Liver (tissue), 8 donors: ENCODE measurements at regions not wholly inside any gene's neighbourhood (a gene's known extent, or its start where the extent isn't known, plus 50 kb on each side); places are given as distances from the start of the nearest gene placed in this dataset.

ENCODE experiments used
- DNase-seq: peaks from one replicate; pipeline ENCODE4 v3.0.0-alpha.2; 2017; ENCODE audit warnings: low spot score
- H3K27ac ChIP-seq, 2 donors: one replicate each; pipeline ENCODE4 v1.7.0; 2013; ENCODE audit warnings: inconsistent platforms in 2 of 2, low read length in 2 of 2, control low read depth in 1 of 2, low read depth in 1 of 2, mild to moderate bottlenecking in 1 of 2
- H3K27me3 ChIP-seq, 4 donors: one replicate each; pipeline versions ENCODE4 v1.6.1 to v1.7.0; 2013; ENCODE audit warnings: low read length in 3 of 4, inconsistent platforms in 1 of 4, mild to moderate bottlenecking in 1 of 4, moderate library complexity in 1 of 4; ENCODE audit not compliant: control insufficient read depth in 4 of 4, insufficient read depth in 4 of 4
- H3K36me3 ChIP-seq, 4 donors: one replicate each; pipeline versions ENCODE4 v1.6.1 to v1.7.0; 2013; ENCODE audit warnings: low read length in 3 of 4, mild to moderate bottlenecking in 3 of 4, low read depth in 1 of 4, moderate library complexity in 1 of 4; ENCODE audit not compliant: control insufficient read depth in 4 of 4, insufficient read depth in 3 of 4
- H3K4me1 ChIP-seq, 4 donors: one replicate each; pipeline versions ENCODE4 v1.6.1 to v1.7.0; 2013; ENCODE audit warnings: low read length in 3 of 4, mild to moderate bottlenecking in 3 of 4, moderate library complexity in 1 of 4; ENCODE audit not compliant: control insufficient read depth in 4 of 4, insufficient read depth in 4 of 4
- H3K4me3 ChIP-seq, 3 donors: one replicate each; pipeline versions ENCODE4 v1.6.1 to v1.7.0; 2013; ENCODE audit warnings: low read length in 3 of 3, control low read depth in 1 of 3, low read depth in 1 of 3, mild to moderate bottlenecking in 1 of 3
- H3K9ac ChIP-seq, 2 donors: one replicate each; pipeline ENCODE4 v1.7.0; 2013; ENCODE audit warnings: low read length in 2 of 2, mild to moderate bottlenecking in 2 of 2, moderate library complexity in 2 of 2, control low read depth in 1 of 2, low read depth in 1 of 2
- H3K9me3 ChIP-seq, 4 donors: one replicate each; pipeline versions ENCODE4 v1.6.1 to v1.7.0; 2013; ENCODE audit warnings: low read length in 3 of 4; ENCODE audit not compliant: control insufficient read depth in 4 of 4
- EGR1 ChIP-seq, 2 donors: IDR thresholded peaks; 2 replicates each; pipeline ENCODE4 v1.6.1; 2016 to 2018; ENCODE audit warnings: antibody characterized with exemption in 2 of 2, low read depth in 2 of 2
- FOXA2 ChIP-seq: IDR thresholded peaks from 2 replicates; pipeline ENCODE4 v1.6.1; 2016; ENCODE audit warnings: antibody characterized with exemption
- HNF4A ChIP-seq, 2 donors: conservative IDR thresholded peaks; 2 replicates each; pipeline ENCODE4 v1.6.1; 2016; ENCODE audit warnings: antibody characterized with exemption in 2 of 2, mild to moderate bottlenecking in 2 of 2
- NR2F2 ChIP-seq: IDR thresholded peaks from 2 replicates; pipeline ENCODE4 v1.6.1; 2016; ENCODE audit warnings: antibody characterized with exemption
- RAD21 ChIP-seq, 2 donors: IDR thresholded peaks; 2 replicates each; pipeline ENCODE4 v1.6.1; 2016; ENCODE audit warnings: antibody characterized with exemption in 2 of 2, mild to moderate bottlenecking in 2 of 2
- TAF1 ChIP-seq: conservative IDR thresholded peaks from 2 replicates; pipeline ENCODE4 v1.6.1; 2016; ENCODE audit warnings: antibody characterized with exemption, mild to moderate bottlenecking
- YY1 ChIP-seq: IDR thresholded peaks from 2 replicates; pipeline ENCODE4 v1.6.1; 2016; ENCODE audit warnings: antibody characterized with exemption, mild to moderate bottlenecking
- WGBS: extraction: QIAGEN DNeasy Blood & Tissue Kit; methylation state at CpG from one replicate; pipeline ENCODE4 v1.1.7; 2013; 5-methylcytosine and 5-hydroxymethylcytosine counted together
- TF ChIP-seq, protein P1 (sequence below): fragments of 150-350 bp; IDR thresholded peaks from 2 replicates; pipeline ENCODE4 v1.5.1; 2017; ENCODE audit warnings: improper control_type of control experiment, low read depth, low read length; ENCODE audit not compliant: missing input control
- TF ChIP-seq, protein P2 (sequence below): IDR thresholded peaks from 2 replicates; pipeline ENCODE4 v1.6.1; 2016; ENCODE audit warnings: antibody characterized with exemption, mild to moderate bottlenecking
- TF ChIP-seq, protein P3 (sequence below): IDR thresholded peaks from 2 replicates; pipeline ENCODE4 v1.6.1; 2016; ENCODE audit warnings: antibody characterized with exemption
- TF ChIP-seq, protein P4 (sequence below): IDR thresholded peaks from 2 replicates; pipeline ENCODE4 v1.6.1; 2016; ENCODE audit warnings: antibody characterized with exemption
- TF ChIP-seq, protein P5 (sequence below): IDR thresholded peaks from 2 replicates; pipeline ENCODE4 v1.6.1; 2016; ENCODE audit warnings: antibody characterized with exemption
- donor health status: healthy.
- donor health status: healthy.
- donor health status: healthy.
- donor health status: healthy.
- donor health status: healthy.

DNA sequence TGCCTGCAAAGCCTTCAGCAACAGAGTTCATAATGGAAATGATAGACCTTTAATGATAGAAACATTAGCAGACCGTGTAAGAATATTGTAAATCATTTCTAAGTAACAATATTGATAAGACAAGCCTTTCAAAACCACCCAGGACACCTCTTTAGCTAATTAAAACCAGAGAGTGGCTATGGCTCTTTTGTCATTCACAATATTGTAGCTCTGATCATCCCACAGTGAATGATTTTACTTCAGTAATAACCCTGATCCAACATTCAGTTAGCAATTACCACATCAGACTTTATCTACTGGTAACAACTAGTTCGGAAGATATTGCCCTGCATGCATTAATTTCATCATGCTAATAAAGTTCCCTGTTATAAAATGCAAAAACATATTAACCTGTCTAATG, 432.6 kb downstream of the DTWD2 start:
- no peak for DNase-seq
- Histone ChIP-seq H3K27me3 (no peaks in the 10 kb centered on the region), H3K4me3 (no peak overlapping the region), H3K27ac (no peak overlapping the region), H3K36me3 (no peaks in the 10 kb centered on the region), H3K9ac (no peak overlapping the region), H3K9me3 (no peaks in the 10 kb centered on the region), H3K4me1 (no peaks in the 10 kb centered on the region)
- 79% methylated on average over 2 of the region's 2 CpGs for WGBS
- no peak for TF ChIP-seq HNF4A (conservative IDR thresholded peaks at IDR 0.05)

DNA sequence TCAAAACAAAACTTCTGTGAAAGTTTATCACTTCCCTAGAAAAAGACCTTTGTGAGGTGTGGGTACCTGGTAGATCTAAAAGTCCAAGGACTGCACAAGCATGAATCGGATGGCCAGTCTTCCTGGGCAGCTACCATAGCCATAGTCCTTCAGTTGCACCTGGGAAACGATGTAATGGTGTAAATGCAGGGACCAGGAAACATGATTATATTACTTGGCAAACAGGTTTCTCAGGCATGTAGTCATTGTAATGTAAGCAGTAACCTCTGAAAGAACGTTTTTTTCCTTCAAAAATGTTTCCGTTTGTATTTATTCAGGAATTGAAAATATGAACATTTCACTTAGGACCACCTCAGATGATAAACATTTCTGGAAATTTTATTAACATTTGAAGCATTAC, 433.4 kb downstream of the DTWD2 start:
- 55% methylated on average over 4 of the region's 4 CpGs for WGBS
- DNase-seq: no peak
- Histone ChIP-seq H3K27me3 (no peaks in the 10 kb centered on the region), H3K9me3 (no peaks in the 10 kb centered on the region), H3K27ac (no peak overlapping the region), H3K36me3 (no peaks in the 10 kb centered on the region), H3K4me3 (no peak overlapping the region), H3K4me1 (no peaks in the 10 kb centered on the region), H3K9ac (no peak overlapping the region)
- TF ChIP-seq, protein P1, sequence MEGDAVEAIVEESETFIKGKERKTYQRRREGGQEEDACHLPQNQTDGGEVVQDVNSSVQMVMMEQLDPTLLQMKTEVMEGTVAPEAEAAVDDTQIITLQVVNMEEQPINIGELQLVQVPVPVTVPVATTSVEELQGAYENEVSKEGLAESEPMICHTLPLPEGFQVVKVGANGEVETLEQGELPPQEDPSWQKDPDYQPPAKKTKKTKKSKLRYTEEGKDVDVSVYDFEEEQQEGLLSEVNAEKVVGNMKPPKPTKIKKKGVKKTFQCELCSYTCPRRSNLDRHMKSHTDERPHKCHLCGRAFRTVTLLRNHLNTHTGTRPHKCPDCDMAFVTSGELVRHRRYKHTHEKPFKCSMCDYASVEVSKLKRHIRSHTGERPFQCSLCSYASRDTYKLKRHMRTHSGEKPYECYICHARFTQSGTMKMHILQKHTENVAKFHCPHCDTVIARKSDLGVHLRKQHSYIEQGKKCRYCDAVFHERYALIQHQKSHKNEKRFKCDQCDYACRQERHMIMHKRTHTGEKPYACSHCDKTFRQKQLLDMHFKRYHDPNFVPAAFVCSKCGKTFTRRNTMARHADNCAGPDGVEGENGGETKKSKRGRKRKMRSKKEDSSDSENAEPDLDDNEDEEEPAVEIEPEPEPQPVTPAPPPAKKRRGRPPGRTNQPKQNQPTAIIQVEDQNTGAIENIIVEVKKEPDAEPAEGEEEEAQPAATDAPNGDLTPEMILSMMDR: no peak
- TF ChIP-seq, protein P2, sequence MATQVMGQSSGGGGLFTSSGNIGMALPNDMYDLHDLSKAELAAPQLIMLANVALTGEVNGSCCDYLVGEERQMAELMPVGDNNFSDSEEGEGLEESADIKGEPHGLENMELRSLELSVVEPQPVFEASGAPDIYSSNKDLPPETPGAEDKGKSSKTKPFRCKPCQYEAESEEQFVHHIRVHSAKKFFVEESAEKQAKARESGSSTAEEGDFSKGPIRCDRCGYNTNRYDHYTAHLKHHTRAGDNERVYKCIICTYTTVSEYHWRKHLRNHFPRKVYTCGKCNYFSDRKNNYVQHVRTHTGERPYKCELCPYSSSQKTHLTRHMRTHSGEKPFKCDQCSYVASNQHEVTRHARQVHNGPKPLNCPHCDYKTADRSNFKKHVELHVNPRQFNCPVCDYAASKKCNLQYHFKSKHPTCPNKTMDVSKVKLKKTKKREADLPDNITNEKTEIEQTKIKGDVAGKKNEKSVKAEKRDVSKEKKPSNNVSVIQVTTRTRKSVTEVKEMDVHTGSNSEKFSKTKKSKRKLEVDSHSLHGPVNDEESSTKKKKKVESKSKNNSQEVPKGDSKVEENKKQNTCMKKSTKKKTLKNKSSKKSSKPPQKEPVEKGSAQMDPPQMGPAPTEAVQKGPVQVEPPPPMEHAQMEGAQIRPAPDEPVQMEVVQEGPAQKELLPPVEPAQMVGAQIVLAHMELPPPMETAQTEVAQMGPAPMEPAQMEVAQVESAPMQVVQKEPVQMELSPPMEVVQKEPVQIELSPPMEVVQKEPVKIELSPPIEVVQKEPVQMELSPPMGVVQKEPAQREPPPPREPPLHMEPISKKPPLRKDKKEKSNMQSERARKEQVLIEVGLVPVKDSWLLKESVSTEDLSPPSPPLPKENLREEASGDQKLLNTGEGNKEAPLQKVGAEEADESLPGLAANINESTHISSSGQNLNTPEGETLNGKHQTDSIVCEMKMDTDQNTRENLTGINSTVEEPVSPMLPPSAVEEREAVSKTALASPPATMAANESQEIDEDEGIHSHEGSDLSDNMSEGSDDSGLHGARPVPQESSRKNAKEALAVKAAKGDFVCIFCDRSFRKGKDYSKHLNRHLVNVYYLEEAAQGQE: no peak
- no peak for TF ChIP-seq HNF4A (conservative IDR thresholded peaks at IDR 0.05)
- TF ChIP-seq RAD21 (IDR thresholded peaks at IDR 0.05): no peak
- TF ChIP-seq FOXA2: no peak
- TF ChIP-seq, protein P3, sequence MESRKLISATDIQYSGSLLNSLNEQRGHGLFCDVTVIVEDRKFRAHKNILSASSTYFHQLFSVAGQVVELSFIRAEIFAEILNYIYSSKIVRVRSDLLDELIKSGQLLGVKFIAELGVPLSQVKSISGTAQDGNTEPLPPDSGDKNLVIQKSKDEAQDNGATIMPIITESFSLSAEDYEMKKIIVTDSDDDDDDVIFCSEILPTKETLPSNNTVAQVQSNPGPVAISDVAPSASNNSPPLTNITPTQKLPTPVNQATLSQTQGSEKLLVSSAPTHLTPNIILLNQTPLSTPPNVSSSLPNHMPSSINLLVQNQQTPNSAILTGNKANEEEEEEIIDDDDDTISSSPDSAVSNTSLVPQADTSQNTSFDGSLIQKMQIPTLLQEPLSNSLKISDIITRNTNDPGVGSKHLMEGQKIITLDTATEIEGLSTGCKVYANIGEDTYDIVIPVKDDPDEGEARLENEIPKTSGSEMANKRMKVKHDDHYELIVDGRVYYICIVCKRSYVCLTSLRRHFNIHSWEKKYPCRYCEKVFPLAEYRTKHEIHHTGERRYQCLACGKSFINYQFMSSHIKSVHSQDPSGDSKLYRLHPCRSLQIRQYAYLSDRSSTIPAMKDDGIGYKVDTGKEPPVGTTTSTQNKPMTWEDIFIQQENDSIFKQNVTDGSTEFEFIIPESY: no peak

DNA sequence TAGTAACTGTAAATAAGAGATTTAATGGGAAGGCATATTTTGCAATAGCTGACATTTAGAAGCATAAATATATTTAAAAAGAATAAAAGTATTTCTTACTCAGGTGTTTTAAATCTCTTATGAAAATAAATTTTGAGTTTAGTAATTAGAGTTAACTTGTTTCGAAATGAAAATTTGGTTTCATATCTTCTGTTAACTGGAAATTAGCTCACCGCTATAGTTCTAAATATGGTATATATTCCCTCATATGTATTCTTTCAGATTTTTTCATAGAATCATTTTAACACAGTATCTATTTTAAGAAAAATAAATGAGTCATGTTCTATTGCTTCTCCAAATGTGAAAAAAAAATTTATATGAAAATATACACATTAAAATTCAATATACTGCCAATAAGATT, 434.1 kb downstream of the DTWD2 start:
- no peaks in the 10 kb centered on the region for H3K27me3 ChIP-seq
- H3K4me3 ChIP-seq: no peak overlapping the region
- 91% methylated on average over 2 of the region's 2 CpGs for WGBS

More for the DNA sequence above, 434.1 kb downstream of the DTWD2 start:
- Histone ChIP-seq H3K4me1 (no peaks in the 10 kb centered on the region), H3K9me3 (no peaks in the 10 kb centered on the region), H3K27ac (no peak overlapping the region), H3K9ac (no peak overlapping the region), H3K36me3 (no peaks in the 10 kb centered on the region)
- no peak for DNase-seq
- TF ChIP-seq EGR1 (IDR thresholded peaks at IDR 0.05; ENCODE audit: low read depth in 2 of 2) (no peak), NR2F2 (no peak), YY1 (no peak), TAF1 (no peak)
- TF ChIP-seq, protein P2: no peak
- TF ChIP-seq, protein P4, sequence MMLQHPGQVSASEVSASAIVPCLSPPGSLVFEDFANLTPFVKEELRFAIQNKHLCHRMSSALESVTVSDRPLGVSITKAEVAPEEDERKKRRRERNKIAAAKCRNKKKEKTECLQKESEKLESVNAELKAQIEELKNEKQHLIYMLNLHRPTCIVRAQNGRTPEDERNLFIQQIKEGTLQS: no peak
- TF ChIP-seq, protein P5, sequence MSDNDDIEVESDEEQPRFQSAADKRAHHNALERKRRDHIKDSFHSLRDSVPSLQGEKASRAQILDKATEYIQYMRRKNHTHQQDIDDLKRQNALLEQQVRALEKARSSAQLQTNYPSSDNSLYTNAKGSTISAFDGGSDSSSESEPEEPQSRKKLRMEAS: no peak
